ENCODE measurements at regions not wholly inside any gene's neighbourhood (a gene's known extent, or its start where the extent isn't known, plus 50 kb on each side); places are given as distances from the start of the nearest gene placed in this dataset.

GRCh38 chr22:49508561-49508960 is 319.1 kb downstream of the BRD1 start:
- DNase-seq (ENCODE audit: low spot score) = no peak

- no peak for DNase-seq (ENCODE audit: low spot score)
Measured at GRCh38 chr22:49507607-49508292, 319.9 kb downstream of the BRD1 start.

- DNase-seq (ENCODE audit: low spot score) = no peak
Measured at GRCh38 chr22:49506010-49506400, 321.7 kb downstream of the BRD1 start.

GRCh38 chr22:49505337-49506009 is 322.2 kb downstream of the BRD1 start:
- DNase-seq (ENCODE audit: low spot score) = no peak

- no peak for DNase-seq (ENCODE audit: low spot score)
Measured at GRCh38 chr22:49503896-49504521, 323.7 kb downstream of the BRD1 start.

- DNase-seq (ENCODE audit: low spot score) = no peak
Measured at GRCh38 chr22:49503321-49503720, 324.4 kb downstream of the BRD1 start.

GRCh38 chr22:49502126-49502826 is 325.4 kb downstream of the BRD1 start:
- no peak for DNase-seq (ENCODE audit: low spot score)

- no peak for DNase-seq (ENCODE audit: low spot score)
Measured at GRCh38 chr22:49500942-49501395, 326.7 kb downstream of the BRD1 start.

- DNase-seq (ENCODE audit: low spot score) = no peak
Measured at GRCh38 chr22:49500076-49500460, 327.6 kb downstream of the BRD1 start.

- no peak for DNase-seq (ENCODE audit: low spot score)
Measured at GRCh38 chr22:49499433-49500075, 328.1 kb downstream of the BRD1 start.

GRCh38 chr22:49497266-49497665 is 330.4 kb downstream of the BRD1 start:
- DNase-seq (ENCODE audit: low spot score) = no peak

- DNase-seq (ENCODE audit: low spot score) = no peak
Measured at GRCh38 chr22:49494555-49494954, 333.1 kb downstream of the BRD1 start.

GRCh38 chr22:49492741-49493251 is 334.9 kb downstream of the BRD1 start:
- DNase-seq (ENCODE audit: low spot score) = no peak

- no peak for DNase-seq (ENCODE audit: low spot score)
Measured at GRCh38 chr22:49492308-49492707, 335.4 kb downstream of the BRD1 start.

GRCh38 chr22:49491726-49492125 is 335.9 kb downstream of the BRD1 start:
- no peak for DNase-seq (ENCODE audit: low spot score)

GRCh38 chr22:49491221-49491635 is 336.4 kb downstream of the BRD1 start:
- DNase-seq (ENCODE audit: low spot score) = no peak

- no peak for DNase-seq (ENCODE audit: low spot score)
Measured at GRCh38 chr22:49490692-49491091, 337.0 kb downstream of the BRD1 start.

GRCh38 chr22:49489821-49490220 is 337.9 kb downstream of the BRD1 start:
- no peak for DNase-seq (ENCODE audit: low spot score)

GRCh38 chr22:49488943-49489342 is 338.7 kb downstream of the BRD1 start:
- no peak for DNase-seq (ENCODE audit: low spot score)

- no peak for DNase-seq (ENCODE audit: low spot score)
Measured at GRCh38 chr22:49487950-49488349, 339.7 kb downstream of the BRD1 start.

- DNase-seq (ENCODE audit: low spot score) = no peak
Measured at GRCh38 chr22:49486225-49486624, 341.4 kb downstream of the BRD1 start.

- DNase-seq (ENCODE audit: low spot score) = no peak
Measured at GRCh38 chr22:49483946-49484345, 343.7 kb downstream of the BRD1 start.
